Activated naive CD4-positive, alpha-beta T cell treated with anti-CD3 and anti-CD28 coated beads for 36 hours (primary cell): ENCODE measurements at regions not wholly inside any gene's neighbourhood (a gene's known extent, or its start where the extent isn't known, plus 50 kb on each side); places are given as distances from the start of the nearest gene placed in this dataset.
"Not testable (repeated sequence)": the region's sequence is repeated elsewhere in the genome, so short reads cannot be mapped to it uniquely, and the experiment has no call there.

Experiments used
- CTCF ChIA-PET: fragments of 350-600 bp; sonication (Branson Sonifier 250); formaldehyde crosslinking; loops from one replicate; lab custom pipeline; 2021; ENCODE audit warnings: antibody characterized with exemption; lab: Charles Lee
- DNase-seq: peaks from one replicate; pipeline ENCODE4 v3.0.0-alpha.2; 2020
- H3K27ac Mint-ChIP-seq: one replicate; pipeline ENCODE4 v1.8.0; 2021; ENCODE audit warnings: mild to moderate bottlenecking, mixed read lengths
- H3K27me3 Mint-ChIP-seq: one replicate; pipeline ENCODE4 v1.8.0; 2021; ENCODE audit warnings: low read depth, mixed read lengths
- H3K36me3 Mint-ChIP-seq: one replicate; pipeline ENCODE4 v1.8.0; 2021; ENCODE audit warnings: low read depth, mixed read lengths
- H3K4me1 Mint-ChIP-seq: one replicate; pipeline ENCODE4 v1.8.0; 2021; ENCODE audit warnings: low read depth, mixed read lengths
- H3K4me3 Mint-ChIP-seq: one replicate; pipeline ENCODE4 v1.8.0; 2021; ENCODE audit warnings: mild to moderate bottlenecking, moderate library complexity, mixed read lengths
- H3K9me3 Mint-ChIP-seq: one replicate; pipeline ENCODE4 v1.8.0; 2021; ENCODE audit warnings: mixed read lengths
- intact Hi-C: fragments of 100-400 bp; cut with micrococcal nuclease; formaldehyde crosslinking; loops from one replicate; pipeline ENCODE4 v1.15.1; 2023

GRCh38 chr5:57887851-57888621, 405.4 kb upstream of the ACTBL2 start:
- intact Hi-C loops: loop anchor here (1.0 kb wide), 1 partner anchor 572 kb away; the partner anchor contains the start of gene PLK2
- DNase-seq: no peak
- no peaks in the 10 kb centered on the region for H3K4me1 Mint-ChIP-seq
- H3K27ac Mint-ChIP-seq: no peak overlapping the region
- H3K4me3 Mint-ChIP-seq: no peak overlapping the region
- CTCF ChIA-PET: interaction anchor here (0.6 to 1.4 kb wide), 2 partner anchors 10 to 16 kb away, joined by 3 to 4 read pairs; no protein-coding TSS in a partner anchor
- H3K36me3 Mint-ChIP-seq: no peaks in the 10 kb centered on the region
- H3K9me3 Mint-ChIP-seq: no peaks in the 10 kb centered on the region
- no peaks in the 10 kb centered on the region for H3K27me3 Mint-ChIP-seq

GRCh38 chr5:57884346-57885102, 401.9 kb upstream of the ACTBL2 start:
- no peaks in the 10 kb centered on the region for H3K9me3 Mint-ChIP-seq
- no peak overlapping the region for H3K4me3 Mint-ChIP-seq
- no peaks in the 10 kb centered on the region for H3K4me1 Mint-ChIP-seq
- DNase-seq: no peak
- CTCF ChIA-PET: no interaction called here
- H3K27ac Mint-ChIP-seq: no peak overlapping the region
- peaks cover 7% of the 10 kb centered on the region for H3K27me3 Mint-ChIP-seq
- H3K36me3 Mint-ChIP-seq: no peaks in the 10 kb centered on the region
- intact Hi-C loops: no loop called here

DNA sequence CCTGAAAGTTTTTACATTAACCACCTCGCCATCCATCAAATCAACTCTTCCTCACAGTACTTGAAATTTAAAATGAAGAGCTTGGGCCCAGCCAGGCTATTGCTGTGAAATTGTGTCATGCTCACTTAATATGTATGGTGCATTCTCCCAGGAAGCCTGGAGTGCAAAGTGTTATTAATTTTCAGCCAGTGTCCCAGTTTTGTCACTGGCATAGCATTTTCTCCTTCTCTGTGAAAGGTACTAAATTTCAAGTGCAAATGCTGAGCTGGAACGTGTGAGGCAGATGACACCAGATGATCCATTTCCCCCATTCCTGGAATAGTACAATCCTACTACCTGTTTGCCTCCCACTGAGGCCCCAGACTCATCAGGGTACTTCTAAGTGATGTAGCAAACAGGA, 397.6 kb upstream of the ACTBL2 start:
- intact Hi-C loops: no loop called here
- no peak for DNase-seq
- Mint-ChIP-seq H3K36me3 (no peaks in the 10 kb centered on the region), H3K4me1 (no peaks in the 10 kb centered on the region), H3K9me3 (no peaks in the 10 kb centered on the region), H3K4me3 (no peak overlapping the region), H3K27ac (no peak overlapping the region), H3K27me3 (peaks cover 14% of the 10 kb centered on the region)
- CTCF ChIA-PET: no interaction called here

GRCh38 chr5:57878301-57878722, 395.7 kb upstream of the ACTBL2 start:
- Mint-ChIP-seq H3K4me1 (no peaks in the 10 kb centered on the region), H3K9me3 (no peaks in the 10 kb centered on the region), H3K36me3 (no peaks in the 10 kb centered on the region), H3K27ac (no peak overlapping the region), H3K27me3 (peaks cover 14% of the 10 kb centered on the region), H3K4me3 (no peak overlapping the region)
- intact Hi-C loops: no loop called here
- CTCF ChIA-PET: interaction anchor here (1.0 kb wide), 1 partner anchor 228 kb away, joined by 3 read pairs; no protein-coding TSS in a partner anchor
- no peak for DNase-seq

GRCh38 chr5:57871496-57871895, 388.9 kb upstream of the ACTBL2 start:
- CTCF ChIA-PET: interaction anchor here (1.2 kb wide), 1 partner anchor 10 kb away, joined by 3 read pairs; no protein-coding TSS in a partner anchor
- Mint-ChIP-seq H3K27me3 (peaks cover 5% of the 10 kb centered on the region), H3K4me3 (no peak overlapping the region)

GRCh38 chr5:57870267-57870666, 387.7 kb upstream of the ACTBL2 start:
- CTCF ChIA-PET, H3K4me1 Mint-ChIP-seq, H3K27me3 Mint-ChIP-seq, intact Hi-C loops, H3K36me3 Mint-ChIP-seq, H3K27ac Mint-ChIP-seq, H3K9me3 Mint-ChIP-seq, DNase-seq, H3K4me3 Mint-ChIP-seq: not testable (repeated sequence)

More at GRCh38 chr5:57871496-57871895, 388.9 kb upstream of the ACTBL2 start:
- H3K27ac Mint-ChIP-seq: no peak overlapping the region
- intact Hi-C loops: no loop called here
- H3K9me3 Mint-ChIP-seq: peaks cover 5% of the 10 kb centered on the region
- DNase-seq: no peak
- H3K36me3 Mint-ChIP-seq: no peaks in the 10 kb centered on the region
- no peaks in the 10 kb centered on the region for H3K4me1 Mint-ChIP-seq

GRCh38 chr5:57863661-57864060, 381.1 kb upstream of the ACTBL2 start:
- Mint-ChIP-seq H3K27ac (no peak overlapping the region), H3K4me1 (no peaks in the 10 kb centered on the region), H3K36me3 (no peaks in the 10 kb centered on the region), H3K9me3 (peaks cover 2% of the 10 kb centered on the region), H3K27me3 (no peaks in the 10 kb centered on the region), H3K4me3 (no peak overlapping the region)
- DNase-seq: no peak
- CTCF ChIA-PET: interaction anchor here (0.7 kb wide), 1 partner anchor 48 kb away, joined by 5 read pairs; no protein-coding TSS in a partner anchor
- intact Hi-C loops: no loop called here

- H3K9me3 Mint-ChIP-seq: peaks cover 2% of the 10 kb centered on the region
- CTCF ChIA-PET: interaction anchor here (0.7 kb wide), 1 partner anchor 48 kb away, joined by 5 read pairs; no protein-coding TSS in a partner anchor
- H3K4me3 Mint-ChIP-seq: no peak overlapping the region
- no peak overlapping the region for H3K27ac Mint-ChIP-seq
- H3K36me3 Mint-ChIP-seq: no peaks in the 10 kb centered on the region
- DNase-seq: no peak
- intact Hi-C loops: no loop called here
- H3K27me3 Mint-ChIP-seq: no peaks in the 10 kb centered on the region
- H3K4me1 Mint-ChIP-seq: no peaks in the 10 kb centered on the region
Observed at GRCh38 chr5:57862942-57863341, 380.3 kb upstream of the ACTBL2 start.

GRCh38 chr5:57862471-57862911, 379.9 kb upstream of the ACTBL2 start:
- no peak overlapping the region for H3K27ac Mint-ChIP-seq
- intact Hi-C loops: no loop called here
- no peaks in the 10 kb centered on the region for H3K4me1 Mint-ChIP-seq
- H3K9me3 Mint-ChIP-seq: peaks cover 2% of the 10 kb centered on the region
- DNase-seq: no peak
- CTCF ChIA-PET: no interaction called here
- H3K4me3 Mint-ChIP-seq: no peak overlapping the region
- no peaks in the 10 kb centered on the region for H3K27me3 Mint-ChIP-seq
- H3K36me3 Mint-ChIP-seq: no peaks in the 10 kb centered on the region

- Mint-ChIP-seq H3K4me3 (no peak overlapping the region), H3K36me3 (no peaks in the 10 kb centered on the region), H3K4me1 (no peaks in the 10 kb centered on the region), H3K27me3 (no peaks in the 10 kb centered on the region), H3K9me3 (peaks cover 2% of the 10 kb centered on the region), H3K27ac (no peak overlapping the region)
- CTCF ChIA-PET: no interaction called here
- DNase-seq: no peak
- intact Hi-C loops: no loop called here
Observed at GRCh38 chr5:57859626-57860025, 377.0 kb upstream of the ACTBL2 start.

DNA sequence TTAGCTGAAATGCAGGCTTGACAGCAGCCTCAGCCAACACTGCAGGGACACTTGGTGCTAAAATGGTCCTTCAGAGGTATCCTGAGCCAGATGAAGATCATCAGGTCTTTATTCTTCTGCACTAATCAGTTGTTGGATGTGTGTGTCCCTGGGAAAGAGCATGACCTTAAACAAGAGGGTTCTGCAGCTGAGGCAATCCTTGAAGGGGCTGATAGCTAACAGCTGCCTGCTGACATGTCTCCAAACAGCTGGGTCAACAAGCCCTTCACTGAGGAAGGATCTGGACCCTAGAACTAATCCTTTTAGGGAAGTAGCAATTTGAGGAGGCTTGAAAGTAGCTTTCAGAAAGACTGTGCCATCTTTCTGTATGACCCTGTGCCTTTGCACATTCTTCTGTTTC, 376.3 kb upstream of the ACTBL2 start:
- DNase-seq: no peak
- Mint-ChIP-seq H3K4me1 (no peaks in the 10 kb centered on the region), H3K36me3 (no peaks in the 10 kb centered on the region), H3K27me3 (no peaks in the 10 kb centered on the region), H3K9me3 (peaks cover 2% of the 10 kb centered on the region), H3K27ac (no peak overlapping the region), H3K4me3 (no peak overlapping the region)
- CTCF ChIA-PET: no interaction called here
- intact Hi-C loops: no loop called here

GRCh38 chr5:57857696-57858095, 375.1 kb upstream of the ACTBL2 start:
- CTCF ChIA-PET: no interaction called here
- intact Hi-C loops: no loop called here
- Mint-ChIP-seq H3K27ac (no peak overlapping the region), H3K27me3 (no peaks in the 10 kb centered on the region), H3K4me1 (no peaks in the 10 kb centered on the region), H3K4me3 (no peak overlapping the region), H3K9me3 (peaks cover 2% of the 10 kb centered on the region), H3K36me3 (no peaks in the 10 kb centered on the region)
- no peak for DNase-seq
